Psoas muscle (tissue), 7 donors: ENCODE measurements at regions not wholly inside any gene's neighbourhood (a gene's known extent, or its start where the extent isn't known, plus 50 kb on each side); places are given as distances from the start of the nearest gene placed in this dataset.

Source experiments
- ATAC-seq, 4 donors: fragments of 200-7000 bp; cut with Tn5 transposase; one replicate each; pipeline ENCODE4 v1.9.1; 2020; ENCODE audit warnings: moderate library complexity in 3 of 4, mild to moderate bottlenecking in 2 of 4
- DNase-seq, 2 donors: peaks; one replicate each; pipeline ENCODE4 v3.0.0-alpha.2; 2020
- H3K27ac ChIP-seq: fragments of 200-600 bp; one replicate; pipeline ENCODE4 v1.8.0; 2022
- H3K27me3 ChIP-seq, 3 donors: fragments of 200-600 bp in 1 of 3; one replicate each; pipeline versions ENCODE4 v1.6.1 to v1.8.0; 2013 to 2022; ENCODE audit warnings: low read length in 2 of 3, mild to moderate bottlenecking in 2 of 3, moderate library complexity in 1 of 3; ENCODE audit not compliant: insufficient read depth in 3 of 3
- H3K36me3 ChIP-seq, 2 donors: fragments of 200-600 bp in 1 of 2; one replicate each; pipeline versions ENCODE4 v1.6.1 to v1.8.0; 2013 to 2022; ENCODE audit warnings: low read depth in 1 of 2, mild to moderate bottlenecking in 1 of 2, moderate library complexity in 1 of 2; ENCODE audit not compliant: insufficient read depth in 1 of 2
- H3K4me1 ChIP-seq: fragments of 200-600 bp; one replicate; pipeline ENCODE4 v1.8.0; 2022
- H3K4me3 ChIP-seq: fragments of 200-600 bp; one replicate; pipeline ENCODE4 v1.8.0; 2022; ENCODE audit warnings: mild to moderate bottlenecking
- H3K9me3 ChIP-seq: fragments of 200-600 bp; one replicate; pipeline ENCODE4 v1.8.0; 2022
- WGBS, 3 donors: extraction: QIAGEN DNeasy Blood & Tissue Kit; methylation state at CpG; one replicate each; pipeline versions ENCODE4 v1.1.6 to v1.1.7; 2013; 5-methylcytosine and 5-hydroxymethylcytosine counted together
- intact Hi-C, 2 donors: fragments of 100-400 bp; cut with DNase I; formaldehyde crosslinking; loops; one replicate each; pipeline versions ENCODE4 v1.11.0 to v1.14.2; 2022
- TF ChIP-seq, protein P1 (sequence below): fragments of 200-600 bp; IDR thresholded peaks from one replicate; pipeline ENCODE4 v1.8.0; 2022; ENCODE audit warnings: antibody characterized with exemption
- donor health status: healthy with polysubstance abuse.
- donor health status: DM: no; HTN: no; CAD: no; lungs with moderate emphysema.
- donor health status: Bipolar disorder and iron deficiency.
- donor health status: healthy.
- donor health status: DM: yes; HTN: yes; CAD: no.
- donor health status: DM: no; HTN: no; CAD: no.
- donor health status: DM: yes; HTN: yes; CAD: no.

DNA sequence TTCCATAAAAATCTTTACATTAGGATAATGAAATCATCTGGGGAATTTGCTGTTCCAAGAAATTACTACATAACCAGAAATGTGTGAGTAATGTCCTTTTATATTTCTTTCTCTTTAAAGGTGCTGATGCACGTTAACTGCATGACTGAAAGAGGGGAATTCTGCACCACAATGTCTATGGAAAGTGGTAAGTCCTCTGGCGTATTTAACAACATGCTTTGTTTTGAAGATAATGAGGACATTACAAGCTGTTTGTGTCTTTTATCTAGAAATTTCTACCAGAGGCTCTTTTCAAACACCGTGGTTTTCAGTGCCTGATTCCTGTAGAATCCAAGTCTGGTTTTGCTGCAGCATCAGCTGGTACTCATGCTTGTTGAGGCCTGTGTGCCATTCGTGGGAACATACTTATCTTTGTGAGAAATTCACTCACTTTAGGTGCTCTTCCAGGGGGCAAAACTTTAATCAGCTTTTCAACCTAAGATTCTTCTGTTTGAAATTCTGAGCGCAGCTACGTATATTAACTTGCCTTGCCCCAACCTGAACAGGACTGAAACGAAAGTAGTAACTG is 257.2 kb downstream of the PDHA2 start:
- WGBS, 3 donors = 73 to 80% (median 76%) methylated on average over 7 of the region's 7 CpGs
- H3K9me3 ChIP-seq = no peaks in the 10 kb centered on the region
- intact Hi-C loops = no loop called here
- no peak overlapping the region for H3K27ac ChIP-seq
- no peaks in the 10 kb centered on the region for H3K36me3 ChIP-seq
- H3K27me3 ChIP-seq = no peaks in the 10 kb centered on the region
- TF ChIP-seq, protein P1, sequence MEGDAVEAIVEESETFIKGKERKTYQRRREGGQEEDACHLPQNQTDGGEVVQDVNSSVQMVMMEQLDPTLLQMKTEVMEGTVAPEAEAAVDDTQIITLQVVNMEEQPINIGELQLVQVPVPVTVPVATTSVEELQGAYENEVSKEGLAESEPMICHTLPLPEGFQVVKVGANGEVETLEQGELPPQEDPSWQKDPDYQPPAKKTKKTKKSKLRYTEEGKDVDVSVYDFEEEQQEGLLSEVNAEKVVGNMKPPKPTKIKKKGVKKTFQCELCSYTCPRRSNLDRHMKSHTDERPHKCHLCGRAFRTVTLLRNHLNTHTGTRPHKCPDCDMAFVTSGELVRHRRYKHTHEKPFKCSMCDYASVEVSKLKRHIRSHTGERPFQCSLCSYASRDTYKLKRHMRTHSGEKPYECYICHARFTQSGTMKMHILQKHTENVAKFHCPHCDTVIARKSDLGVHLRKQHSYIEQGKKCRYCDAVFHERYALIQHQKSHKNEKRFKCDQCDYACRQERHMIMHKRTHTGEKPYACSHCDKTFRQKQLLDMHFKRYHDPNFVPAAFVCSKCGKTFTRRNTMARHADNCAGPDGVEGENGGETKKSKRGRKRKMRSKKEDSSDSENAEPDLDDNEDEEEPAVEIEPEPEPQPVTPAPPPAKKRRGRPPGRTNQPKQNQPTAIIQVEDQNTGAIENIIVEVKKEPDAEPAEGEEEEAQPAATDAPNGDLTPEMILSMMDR = no peak
- ATAC-seq (no peak), DNase-seq (no peak)
- no peak overlapping the region for H3K4me3 ChIP-seq
- no peaks in the 10 kb centered on the region for H3K4me1 ChIP-seq

DNA sequence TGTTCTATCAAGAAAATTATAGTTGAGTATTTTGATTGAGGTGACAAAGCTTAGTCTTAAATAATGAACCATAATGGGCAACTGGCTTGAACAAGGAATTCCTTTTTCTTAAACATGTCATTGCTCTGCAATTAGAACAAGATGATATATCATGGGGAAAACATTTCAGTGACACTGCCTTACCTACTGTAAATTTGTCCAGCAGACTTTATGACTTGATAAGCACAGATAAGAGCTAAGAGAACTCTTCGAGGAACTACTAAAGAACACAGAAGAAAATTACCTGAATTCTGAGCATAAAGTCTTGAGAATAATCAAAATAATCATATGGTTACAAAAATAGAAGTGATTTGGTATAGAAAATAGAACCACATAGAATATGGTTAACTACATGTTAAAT is 257.8 kb downstream of the PDHA2 start:
- no peaks in the 10 kb centered on the region for H3K36me3 ChIP-seq
- TF ChIP-seq, protein P1 = no peak
- no peak overlapping the region for H3K27ac ChIP-seq
- DNase-seq = no peak
- H3K4me1 ChIP-seq = no peaks in the 10 kb centered on the region
- intact Hi-C loops = no loop called here
- WGBS, 3 donors = 83 to 95% (median 84%) methylated on average over 1 of the region's 1 CpG
- H3K27me3 ChIP-seq = no peaks in the 10 kb centered on the region
- ATAC-seq = no peak
- H3K9me3 ChIP-seq = no peaks in the 10 kb centered on the region
- no peak overlapping the region for H3K4me3 ChIP-seq

GRCh38 chr4:96099031-96099430 is 259.1 kb downstream of the PDHA2 start:
- no peaks in the 10 kb centered on the region for H3K27me3 ChIP-seq
- H3K4me1 ChIP-seq = no peaks in the 10 kb centered on the region
- H3K4me3 ChIP-seq = no peak overlapping the region
- intact Hi-C loops = no loop called here
- WGBS, 3 donors = 45 to 63% (median 54%) methylated on average over 1 of the region's 1 CpG
- ATAC-seq = no peak
- no peak for DNase-seq
- H3K27ac ChIP-seq = no peak overlapping the region
- TF ChIP-seq, protein P1 = no peak
- H3K36me3 ChIP-seq = no peaks in the 10 kb centered on the region
- H3K9me3 ChIP-seq = no peaks in the 10 kb centered on the region

GRCh38 chr4:96102541-96103026 is 262.7 kb downstream of the PDHA2 start:
- Histone ChIP-seq H3K27me3 (no peaks in the 10 kb centered on the region), H3K4me3 (no peak overlapping the region), H3K27ac (no peak overlapping the region), H3K36me3 (no peaks in the 10 kb centered on the region), H3K4me1 (no peaks in the 10 kb centered on the region), H3K9me3 (no peaks in the 10 kb centered on the region)
- ATAC-seq (no peak), DNase-seq (no peak)
- TF ChIP-seq, protein P1 = no peak
- intact Hi-C loops = no loop called here
- WGBS, 3 donors = 81 to 85% (median 84%) methylated on average over 3 of the region's 3 CpGs

GRCh38 chr4:96103086-96103485 is 263.2 kb downstream of the PDHA2 start:
- no peak overlapping the region for H3K27ac ChIP-seq
- no peak for ATAC-seq

More at GRCh38 chr4:96103086-96103485, 263.2 kb downstream of the PDHA2 start:
- Histone ChIP-seq H3K4me1 (no peaks in the 10 kb centered on the region), H3K36me3 (no peaks in the 10 kb centered on the region), H3K4me3 (no peak overlapping the region), H3K9me3 (no peaks in the 10 kb centered on the region), H3K27me3 (no peaks in the 10 kb centered on the region)
- 80 to 85% (median 84%) methylated on average over 5 of the region's 5 CpGs for WGBS, 3 donors
- DNase-seq = no peak
- TF ChIP-seq, protein P1 = no peak
- intact Hi-C loops = no loop called here
